ENCODE measurements at regions not wholly inside any gene's neighbourhood (a gene's known extent, or its start where the extent isn't known, plus 50 kb on each side); places are given as distances from the start of the nearest gene placed in this dataset.

GRCh38 chr2:40037303-40037702 is 258.2 kb upstream of the THUMPD2 start:
- DNase-seq, result no peak
- Mint-ChIP-seq H3K9me3 (ENCODE audit: unreplicated experiment) (no peaks in the 10 kb centered on the region), H3K27ac (ENCODE audit: unreplicated experiment) (no peak overlapping the region), H3K4me1 (ENCODE audit: low read depth, unreplicated experiment) (no peaks in the 10 kb centered on the region), H3K4me3 (ENCODE audit: unreplicated experiment) (no peak overlapping the region), H3K36me3 (ENCODE audit: unreplicated experiment) (no peaks in the 10 kb centered on the region), H3K27me3 (ENCODE audit: unreplicated experiment) (no peaks in the 10 kb centered on the region)
- no peak for TF ChIP-seq CTCF (IDR thresholded peaks at IDR 0.05; ENCODE audit: partially characterized antibody, unreplicated experiment)

- no peak for DNase-seq
- TF ChIP-seq CTCF (IDR thresholded peaks at IDR 0.05; ENCODE audit: partially characterized antibody, unreplicated experiment), result no peak
- H3K36me3 Mint-ChIP-seq (ENCODE audit: unreplicated experiment), result no peaks in the 10 kb centered on the region
- H3K4me1 Mint-ChIP-seq (ENCODE audit: low read depth, unreplicated experiment), result no peaks in the 10 kb centered on the region
- H3K27ac Mint-ChIP-seq (ENCODE audit: unreplicated experiment), result no peak overlapping the region
- no peaks in the 10 kb centered on the region for H3K9me3 Mint-ChIP-seq (ENCODE audit: unreplicated experiment)
- H3K4me3 Mint-ChIP-seq (ENCODE audit: unreplicated experiment), result no peak overlapping the region
- no peaks in the 10 kb centered on the region for H3K27me3 Mint-ChIP-seq (ENCODE audit: unreplicated experiment)
Observed at GRCh38 chr2:40036241-40036640, 257.2 kb upstream of the THUMPD2 start.

GRCh38 chr2:40034801-40035200 is 255.7 kb upstream of the THUMPD2 start:
- no peaks in the 10 kb centered on the region for H3K9me3 Mint-ChIP-seq (ENCODE audit: unreplicated experiment)
- no peaks in the 10 kb centered on the region for H3K27me3 Mint-ChIP-seq (ENCODE audit: unreplicated experiment)
- no peak for TF ChIP-seq CTCF (IDR thresholded peaks at IDR 0.05; ENCODE audit: partially characterized antibody, unreplicated experiment)
- no peaks in the 10 kb centered on the region for H3K36me3 Mint-ChIP-seq (ENCODE audit: unreplicated experiment)
- H3K27ac Mint-ChIP-seq (ENCODE audit: unreplicated experiment), result no peak overlapping the region
- no peaks in the 10 kb centered on the region for H3K4me1 Mint-ChIP-seq (ENCODE audit: low read depth, unreplicated experiment)
- DNase-seq, result no peak
- no peak overlapping the region for H3K4me3 Mint-ChIP-seq (ENCODE audit: unreplicated experiment)

GRCh38 chr2:40034198-40034597 is 255.1 kb upstream of the THUMPD2 start:
- TF ChIP-seq CTCF (IDR thresholded peaks at IDR 0.05; ENCODE audit: partially characterized antibody, unreplicated experiment), result no peak
- H3K4me3 Mint-ChIP-seq (ENCODE audit: unreplicated experiment), result no peak overlapping the region
- DNase-seq, result no peak
- no peaks in the 10 kb centered on the region for H3K36me3 Mint-ChIP-seq (ENCODE audit: unreplicated experiment)
- H3K4me1 Mint-ChIP-seq (ENCODE audit: low read depth, unreplicated experiment), result no peaks in the 10 kb centered on the region
- no peaks in the 10 kb centered on the region for H3K27me3 Mint-ChIP-seq (ENCODE audit: unreplicated experiment)
- H3K9me3 Mint-ChIP-seq (ENCODE audit: unreplicated experiment), result no peaks in the 10 kb centered on the region
- no peak overlapping the region for H3K27ac Mint-ChIP-seq (ENCODE audit: unreplicated experiment)

GRCh38 chr2:40033781-40034180 is 254.7 kb upstream of the THUMPD2 start:
- H3K4me3 Mint-ChIP-seq (ENCODE audit: unreplicated experiment), result no peak overlapping the region
- H3K36me3 Mint-ChIP-seq (ENCODE audit: unreplicated experiment), result no peaks in the 10 kb centered on the region
- H3K4me1 Mint-ChIP-seq (ENCODE audit: low read depth, unreplicated experiment), result no peaks in the 10 kb centered on the region
- no peak for TF ChIP-seq CTCF (IDR thresholded peaks at IDR 0.05; ENCODE audit: partially characterized antibody, unreplicated experiment)
- H3K27ac Mint-ChIP-seq (ENCODE audit: unreplicated experiment), result no peak overlapping the region
- H3K9me3 Mint-ChIP-seq (ENCODE audit: unreplicated experiment), result no peaks in the 10 kb centered on the region
- no peak for DNase-seq
- H3K27me3 Mint-ChIP-seq (ENCODE audit: unreplicated experiment), result no peaks in the 10 kb centered on the region

Measured in glutamatergic neuron (in vitro differentiated cells).